Erythroblast (primary cell): ENCODE measurements at regions not wholly inside any gene's neighbourhood (a gene's known extent, or its start where the extent isn't known, plus 50 kb on each side); places are given as distances from the start of the nearest gene placed in this dataset.

Experiments
- GATA1 ChIP-seq: IDR thresholded peaks from 2 replicates; pipeline ENCODE4 v1.6.1; 2011; ENCODE audit warnings: low read depth, mild to moderate bottlenecking, control low read depth, low read length, moderate library complexity
- POLR2A ChIP-seq: IDR thresholded peaks from 2 replicates; pipeline ENCODE4 v1.6.1; 2011; ENCODE audit warnings: mild to moderate bottlenecking, low read length

DNA sequence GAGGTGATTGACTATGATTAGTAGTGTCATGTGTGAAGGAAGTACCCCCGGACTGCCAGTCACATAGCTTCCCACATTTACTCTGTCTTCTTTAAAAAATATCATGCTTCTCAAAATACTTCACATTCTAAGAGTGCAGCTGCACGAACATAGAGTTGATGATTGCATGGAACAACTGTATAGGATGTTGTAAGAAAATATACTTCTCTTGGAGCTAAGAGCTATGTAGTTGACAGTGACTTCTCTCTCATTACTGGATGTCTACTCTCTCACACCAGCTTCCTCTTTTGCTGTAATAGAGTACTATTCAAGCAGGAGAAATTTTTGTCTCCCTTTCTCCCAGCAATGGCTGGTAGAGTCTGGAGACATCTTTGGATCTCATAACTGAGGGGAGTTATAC, 99.4 kb upstream of the PUDP start:
- TF ChIP-seq POLR2A: no peak
- no peak for TF ChIP-seq GATA1
